ENCODE measurements at regions not wholly inside any gene's neighbourhood (a gene's known extent, or its start where the extent isn't known, plus 50 kb on each side); places are given as distances from the start of the nearest gene placed in this dataset.
A peak's percentile ranks its signal among the peaks of the same experiment; 100 is the strongest.

- TF ChIP-seq CTCF (IDR thresholded peaks at IDR 0.05; ENCODE audit: control extremely low read depth, extremely low read depth): no peak
- Histone ChIP-seq H3K36me3 (ENCODE audit: control insufficient read depth in 4 of 4, insufficient read depth in 4 of 4, low read length in 4 of 4) (no peaks in the 10 kb centered on the region), H3K9ac (ENCODE audit: insufficient read depth in 1 of 2, low read length in 2 of 2) (no peak overlapping the region), H3K9me3 (ENCODE audit: control insufficient read depth in 4 of 4, insufficient read depth in 3 of 4, low read length in 3 of 4) (peaks cover 0 to 2% (median 0%) of the 10 kb centered on the region in 4 donors), H3K27ac (ENCODE audit: low read depth in 1 of 2, low read length in 1 of 2) (no peak overlapping the region), H3K4me3 (no peak overlapping the region), H3K4me1 (ENCODE audit: control insufficient read depth in 5 of 5, insufficient read depth in 5 of 5, low read length in 5 of 5) (peaks cover 0 to 2% (median 0%) of the 10 kb centered on the region in 5 donors), H3K27me3 (ENCODE audit: control insufficient read depth in 3 of 3, insufficient read depth in 3 of 3, low read length in 2 of 3) (peaks cover 0 to 3% (median 0%) of the 10 kb centered on the region in 3 donors)
- DNase-seq: no peak
- 93 to 99% methylated on average over 3 of the region's 3 CpGs for WGBS, 2 donors
- ATAC-seq (ENCODE audit: insufficient read depth, low FRiP score): no peak
These were observed 233.4 kb upstream of the HABP2 start for GRCh38 chr10:113319479-113319878.

GRCh38 chr10:113320211-113320610, 232.6 kb upstream of the HABP2 start:
- ATAC-seq (ENCODE audit: insufficient read depth, low FRiP score) (no peak), DNase-seq (no peak)
- peaks cover 0 to 3% (median 0%) of the 10 kb centered on the region in 3 donors for H3K27me3 ChIP-seq (ENCODE audit: control insufficient read depth in 3 of 3, insufficient read depth in 3 of 3, low read length in 2 of 3)
- no peak overlapping the region for H3K4me3 ChIP-seq
- peaks cover 0 to 2% (median 0%) of the 10 kb centered on the region in 5 donors for H3K4me1 ChIP-seq (ENCODE audit: control insufficient read depth in 5 of 5, insufficient read depth in 5 of 5, low read length in 5 of 5)
- H3K9ac ChIP-seq (ENCODE audit: insufficient read depth in 1 of 2, low read length in 2 of 2): no peak overlapping the region
- no peak overlapping the region for H3K27ac ChIP-seq (ENCODE audit: low read depth in 1 of 2, low read length in 1 of 2)
- H3K9me3 ChIP-seq (ENCODE audit: control insufficient read depth in 4 of 4, insufficient read depth in 3 of 4, low read length in 3 of 4): no peaks in the 10 kb centered on the region
- no peak for TF ChIP-seq CTCF (IDR thresholded peaks at IDR 0.05; ENCODE audit: control extremely low read depth, extremely low read depth)
- H3K36me3 ChIP-seq (ENCODE audit: control insufficient read depth in 4 of 4, insufficient read depth in 4 of 4, low read length in 4 of 4): no peaks in the 10 kb centered on the region
- 87% methylated on average over 8 of the region's 8 CpGs for WGBS, 2 donors

GRCh38 chr10:113320987-113321386, 231.9 kb upstream of the HABP2 start:
- Histone ChIP-seq H3K9me3 (ENCODE audit: control insufficient read depth in 4 of 4, insufficient read depth in 3 of 4, low read length in 3 of 4) (no peaks in the 10 kb centered on the region), H3K9ac (ENCODE audit: insufficient read depth in 1 of 2, low read length in 2 of 2) (no peak overlapping the region), H3K36me3 (ENCODE audit: control insufficient read depth in 4 of 4, insufficient read depth in 4 of 4, low read length in 4 of 4) (no peaks in the 10 kb centered on the region), H3K4me3 (no peak overlapping the region), H3K4me1 (ENCODE audit: control insufficient read depth in 5 of 5, insufficient read depth in 5 of 5, low read length in 5 of 5) (peaks cover 0 to 2% (median 0%) of the 10 kb centered on the region in 5 donors), H3K27ac (ENCODE audit: low read depth in 1 of 2, low read length in 1 of 2) (no peak overlapping the region), H3K27me3 (ENCODE audit: control insufficient read depth in 3 of 3, insufficient read depth in 3 of 3, low read length in 2 of 3) (peaks cover 0 to 3% (median 0%) of the 10 kb centered on the region in 3 donors)
- WGBS, 2 donors: 54% methylated on average over 6 of the region's 6 CpGs
- ATAC-seq (ENCODE audit: insufficient read depth, low FRiP score) (no peak), DNase-seq (no peak)
- TF ChIP-seq CTCF (IDR thresholded peaks at IDR 0.05; ENCODE audit: control extremely low read depth, extremely low read depth): no peak

GRCh38 chr10:113322843-113323242, 230.0 kb upstream of the HABP2 start:
- DNase-seq: no peak
- H3K4me1 ChIP-seq (ENCODE audit: control insufficient read depth in 5 of 5, insufficient read depth in 5 of 5, low read length in 5 of 5): peaks cover 0 to 2% (median 0%) of the 10 kb centered on the region in 5 donors
- H3K9me3 ChIP-seq (ENCODE audit: control insufficient read depth in 4 of 4, insufficient read depth in 3 of 4, low read length in 3 of 4): peaks cover 0 to under 1% (median 0%) of the 10 kb centered on the region in 4 donors
- H3K9ac ChIP-seq (ENCODE audit: insufficient read depth in 1 of 2, low read length in 2 of 2): no peak overlapping the region
- no peaks in the 10 kb centered on the region for H3K36me3 ChIP-seq (ENCODE audit: control insufficient read depth in 4 of 4, insufficient read depth in 4 of 4, low read length in 4 of 4)
- H3K27ac ChIP-seq (ENCODE audit: low read depth in 1 of 2, low read length in 1 of 2): peak overlapping the region in 1 of 2 donors; percentile 20
- H3K27me3 ChIP-seq (ENCODE audit: control insufficient read depth in 3 of 3, insufficient read depth in 3 of 3, low read length in 2 of 3): peaks cover 0 to 1% (median 0%) of the 10 kb centered on the region in 3 donors
- no peak overlapping the region for H3K4me3 ChIP-seq
- no peak for ATAC-seq (ENCODE audit: insufficient read depth, low FRiP score)
- TF ChIP-seq CTCF (IDR thresholded peaks at IDR 0.05; ENCODE audit: control extremely low read depth, extremely low read depth): no peak
- WGBS, 2 donors: 35 to 69% methylated on average over 4 of the region's 4 CpGs
